ENCODE measurements at regions not wholly inside any gene's neighbourhood (a gene's known extent, or its start where the extent isn't known, plus 50 kb on each side); places are given as distances from the start of the nearest gene placed in this dataset.

- no peak for TF ChIP-seq CTCF (conservative IDR thresholded peaks at IDR 0.05; ENCODE audit: low read length)
- DNase-seq (ENCODE audit: low read depth): peak; percentile 29
- H3K4me3 ChIP-seq (ENCODE audit: low read length): no peak overlapping the region
Observed at GRCh38 chr14:61152851-61153364, 128.2 kb downstream of the TMEM30B start.

- no peak for TF ChIP-seq CTCF (conservative IDR thresholded peaks at IDR 0.05; ENCODE audit: low read length)
- peak; percentile 28 for DNase-seq (ENCODE audit: low read depth)
- H3K4me3 ChIP-seq (ENCODE audit: low read length): no peak overlapping the region
Observed at GRCh38 chr14:61151251-61151650, 129.9 kb downstream of the TMEM30B start.

GRCh38 chr14:61150851-61151250 is 130.3 kb downstream of the TMEM30B start:
- H3K4me3 ChIP-seq (ENCODE audit: low read length): no peak overlapping the region
- peak; percentile 53 for DNase-seq (ENCODE audit: low read depth)
- TF ChIP-seq CTCF (conservative IDR thresholded peaks at IDR 0.05; ENCODE audit: low read length): no peak

GRCh38 chr14:61149896-61150295 is 131.2 kb downstream of the TMEM30B start:
- DNase-seq (ENCODE audit: low read depth): no peak
- TF ChIP-seq CTCF (conservative IDR thresholded peaks at IDR 0.05; ENCODE audit: low read length): no peak
- H3K4me3 ChIP-seq (ENCODE audit: low read length): no peak overlapping the region

GRCh38 chr14:61148742-61149350 is 132.3 kb downstream of the TMEM30B start:
- H3K4me3 ChIP-seq (ENCODE audit: low read length): no peak overlapping the region
- no peak for TF ChIP-seq CTCF (conservative IDR thresholded peaks at IDR 0.05; ENCODE audit: low read length)
- DNase-seq (ENCODE audit: low read depth): no peak

DNA sequence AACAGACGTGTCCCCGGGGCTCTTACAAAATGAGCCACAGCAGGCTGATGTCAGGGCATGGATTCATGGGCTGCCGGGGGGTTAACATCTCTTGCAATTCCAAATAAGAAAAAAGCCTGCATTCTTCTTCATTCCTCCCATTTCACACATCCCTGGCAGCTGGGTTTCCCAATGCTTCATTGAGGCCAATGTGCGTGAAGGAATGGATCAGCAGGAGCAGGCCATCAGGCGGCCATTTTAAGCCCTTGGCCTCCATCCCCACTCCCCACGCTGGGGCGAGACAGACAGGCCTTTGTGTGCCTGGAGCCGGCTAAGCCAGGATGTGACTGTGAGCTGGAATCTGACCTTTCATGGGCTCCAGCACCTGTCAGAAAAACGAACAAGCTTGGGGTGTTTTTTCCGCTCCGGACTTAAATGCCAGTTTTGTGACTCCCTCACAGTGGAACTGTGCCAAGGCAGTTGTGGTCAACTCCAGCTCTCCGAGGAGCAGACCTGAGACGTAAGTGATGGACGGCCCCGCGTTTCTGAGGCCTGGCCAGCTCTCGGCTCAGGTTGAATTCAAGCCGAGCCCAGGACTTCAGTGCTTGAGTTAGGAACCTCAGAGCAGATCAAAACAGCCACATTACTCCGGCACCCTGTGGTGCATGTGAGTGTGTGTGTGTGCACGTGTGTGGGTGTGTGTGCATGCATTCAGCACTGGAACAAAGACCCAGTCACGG is 133.1 kb downstream of the TMEM30B start:
- DNase-seq (ENCODE audit: low read depth): peak; percentile 49
- no peak for TF ChIP-seq CTCF (conservative IDR thresholded peaks at IDR 0.05; ENCODE audit: low read length)
- H3K4me3 ChIP-seq (ENCODE audit: low read length): no peak overlapping the region

GRCh38 chr14:61147381-61147821 is 133.7 kb downstream of the TMEM30B start:
- no peak for TF ChIP-seq CTCF (conservative IDR thresholded peaks at IDR 0.05; ENCODE audit: low read length)
- no peak for DNase-seq (ENCODE audit: low read depth)
- H3K4me3 ChIP-seq (ENCODE audit: low read length): no peak overlapping the region
